SU-DHL-6 (cell line): ENCODE measurements at regions not wholly inside any gene's neighbourhood (a gene's known extent, or its start where the extent isn't known, plus 50 kb on each side); places are given as distances from the start of the nearest gene placed in this dataset.

Experiments used
- H2AFZ ChIP-seq: fragments of 200-600 bp; sonication (generic); 2 replicates; pipeline ENCODE4 v1.6.1; 2014; ENCODE audit warnings: low read depth, mild to moderate bottlenecking, moderate library complexity, mixed read lengths, antibody characterized with exemption, low read length; ENCODE audit not compliant: severe bottlenecking
- H3F3A ChIP-seq: fragments of 200-600 bp; shearing (Covaris generic); 2 replicates; pipeline ENCODE4 v1.6.0; 2016; ENCODE audit warnings: antibody characterized with exemption, mild to moderate bottlenecking; ENCODE audit not compliant: insufficient read depth
- H3K27ac ChIP-seq: fragments of 200-600 bp; sonication (generic); 2 replicates; pipeline ENCODE4 v1.5.1; 2016; ENCODE audit warnings: low read depth, mild to moderate bottlenecking, low read length, moderate library complexity, mixed read lengths
- H3K27me3 ChIP-seq: fragments of 200-600 bp; sonication (generic), shearing (Covaris generic); 2 replicates; pipeline ENCODE4 v1.6.0; 2014; ENCODE audit warnings: mild to moderate bottlenecking, low read length
- H3K36me3 ChIP-seq: fragments of 200-600 bp; sonication (generic); 2 replicates; pipeline ENCODE4 v1.6.1; 2014; ENCODE audit warnings: mild to moderate bottlenecking, low read length, mixed read lengths
- H3K4me2 ChIP-seq: fragments of 300-600, 200-600 bp; shearing (Covaris generic), sonication (generic); 2 replicates; pipeline ENCODE4 v1.6.0; 2014; ENCODE audit warnings: low read length, low read depth, mild to moderate bottlenecking; ENCODE audit not compliant: poor library complexity, severe bottlenecking
- H3K4me3 ChIP-seq: fragments of 200-600 bp; sonication (generic); 2 replicates; pipeline ENCODE4 v1.5.1; 2014; ENCODE audit warnings: antibody characterized with exemption, low read length, mild to moderate bottlenecking, mixed read lengths; ENCODE audit not compliant: insufficient read depth, poor library complexity, severe bottlenecking
- H3K79me2 ChIP-seq: fragments of 200-600 bp; sonication (generic); 2 replicates; pipeline ENCODE4 v1.6.1; 2014; ENCODE audit warnings: mild to moderate bottlenecking, low read length, moderate library complexity; ENCODE audit not compliant: insufficient read depth
- H3K9ac ChIP-seq: fragments of 200-600 bp; sonication (generic); 2 replicates; pipeline ENCODE4 v1.7.0; 2014; ENCODE audit warnings: mild to moderate bottlenecking, low read length
- H3K9me2 ChIP-seq: fragments of 200-600 bp; sonication (generic); replicated peaks from 2 replicates; pipeline ENCODE4 v1.6.1; 2014; ENCODE audit warnings: low read length; ENCODE audit not compliant: insufficient read depth
- H3K9me3 ChIP-seq: fragments of 200-600 bp; sonication (generic); 2 replicates; pipeline ENCODE4 v1.6.1; 2014; ENCODE audit warnings: low read length, mixed read lengths; ENCODE audit not compliant: insufficient read depth
- H4K20me1 ChIP-seq: fragments of 200-600 bp; sonication (generic); 2 replicates; pipeline ENCODE4 v1.6.1; 2014; ENCODE audit warnings: low read depth, mild to moderate bottlenecking, antibody characterized with exemption, low read length, moderate library complexity, mixed read lengths
- EZH2phosphoT487 ChIP-seq: fragments of 200-600 bp; sonication (generic), shearing (Covaris generic); conservative IDR thresholded peaks from 2 replicates; pipeline ENCODE4 v1.6.1; 2018; ENCODE audit warnings: mild to moderate bottlenecking, antibody characterized with exemption, low read length, moderate library complexity, mixed read lengths
- TF ChIP-seq, protein P1 (sequence below): fragments of 200-600 bp; sonication (generic); IDR thresholded peaks from one replicate; pipeline ENCODE4 v1.5.1; 2017; ENCODE audit warnings: antibody characterized with exemption, mild to moderate bottlenecking, low read length, moderate library complexity; ENCODE audit not compliant: insufficient read depth, poor library complexity, severe bottlenecking

DNA sequence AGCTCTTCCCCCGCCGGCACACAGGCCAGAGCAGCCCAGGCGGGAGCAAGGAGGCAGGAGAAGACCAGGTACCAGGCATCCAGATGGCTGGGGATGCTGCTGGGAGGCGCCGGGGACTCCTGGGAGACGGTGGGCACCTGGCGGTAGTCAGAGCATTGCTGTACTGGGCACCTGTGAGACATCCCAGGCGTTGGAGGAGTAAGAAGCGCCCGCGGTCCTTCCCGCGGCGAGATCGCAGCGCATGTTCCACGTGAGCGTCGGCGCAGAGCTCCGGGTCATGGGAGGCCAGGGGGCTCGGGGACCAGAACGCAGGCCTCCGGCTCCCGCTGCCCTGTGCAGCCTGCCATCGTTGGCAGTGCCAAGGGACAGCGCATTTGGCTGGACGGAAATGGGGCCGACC is 293.7 kb upstream of the CDYL start:
- H3K9me3 ChIP-seq = no peaks in the 10 kb centered on the region
- no peak overlapping the region for H3K4me3 ChIP-seq
- no peak overlapping the region for H3K9ac ChIP-seq
- H3K36me3 ChIP-seq = no peaks in the 10 kb centered on the region
- no peaks in the 10 kb centered on the region for H3K79me2 ChIP-seq
- H3K4me2 ChIP-seq = no peak overlapping the region
- TF ChIP-seq, protein P1, sequence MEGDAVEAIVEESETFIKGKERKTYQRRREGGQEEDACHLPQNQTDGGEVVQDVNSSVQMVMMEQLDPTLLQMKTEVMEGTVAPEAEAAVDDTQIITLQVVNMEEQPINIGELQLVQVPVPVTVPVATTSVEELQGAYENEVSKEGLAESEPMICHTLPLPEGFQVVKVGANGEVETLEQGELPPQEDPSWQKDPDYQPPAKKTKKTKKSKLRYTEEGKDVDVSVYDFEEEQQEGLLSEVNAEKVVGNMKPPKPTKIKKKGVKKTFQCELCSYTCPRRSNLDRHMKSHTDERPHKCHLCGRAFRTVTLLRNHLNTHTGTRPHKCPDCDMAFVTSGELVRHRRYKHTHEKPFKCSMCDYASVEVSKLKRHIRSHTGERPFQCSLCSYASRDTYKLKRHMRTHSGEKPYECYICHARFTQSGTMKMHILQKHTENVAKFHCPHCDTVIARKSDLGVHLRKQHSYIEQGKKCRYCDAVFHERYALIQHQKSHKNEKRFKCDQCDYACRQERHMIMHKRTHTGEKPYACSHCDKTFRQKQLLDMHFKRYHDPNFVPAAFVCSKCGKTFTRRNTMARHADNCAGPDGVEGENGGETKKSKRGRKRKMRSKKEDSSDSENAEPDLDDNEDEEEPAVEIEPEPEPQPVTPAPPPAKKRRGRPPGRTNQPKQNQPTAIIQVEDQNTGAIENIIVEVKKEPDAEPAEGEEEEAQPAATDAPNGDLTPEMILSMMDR = no peak
- TF ChIP-seq EZH2phosphoT487 = no peak
- no peaks in the 10 kb centered on the region for H3F3A ChIP-seq
- H2AFZ ChIP-seq = no peak overlapping the region
- H3K9me2 ChIP-seq = no peaks in the 10 kb centered on the region
- H3K27ac ChIP-seq = no peak overlapping the region
- no peaks in the 10 kb centered on the region for H3K27me3 ChIP-seq
- no peaks in the 10 kb centered on the region for H4K20me1 ChIP-seq

DNA sequence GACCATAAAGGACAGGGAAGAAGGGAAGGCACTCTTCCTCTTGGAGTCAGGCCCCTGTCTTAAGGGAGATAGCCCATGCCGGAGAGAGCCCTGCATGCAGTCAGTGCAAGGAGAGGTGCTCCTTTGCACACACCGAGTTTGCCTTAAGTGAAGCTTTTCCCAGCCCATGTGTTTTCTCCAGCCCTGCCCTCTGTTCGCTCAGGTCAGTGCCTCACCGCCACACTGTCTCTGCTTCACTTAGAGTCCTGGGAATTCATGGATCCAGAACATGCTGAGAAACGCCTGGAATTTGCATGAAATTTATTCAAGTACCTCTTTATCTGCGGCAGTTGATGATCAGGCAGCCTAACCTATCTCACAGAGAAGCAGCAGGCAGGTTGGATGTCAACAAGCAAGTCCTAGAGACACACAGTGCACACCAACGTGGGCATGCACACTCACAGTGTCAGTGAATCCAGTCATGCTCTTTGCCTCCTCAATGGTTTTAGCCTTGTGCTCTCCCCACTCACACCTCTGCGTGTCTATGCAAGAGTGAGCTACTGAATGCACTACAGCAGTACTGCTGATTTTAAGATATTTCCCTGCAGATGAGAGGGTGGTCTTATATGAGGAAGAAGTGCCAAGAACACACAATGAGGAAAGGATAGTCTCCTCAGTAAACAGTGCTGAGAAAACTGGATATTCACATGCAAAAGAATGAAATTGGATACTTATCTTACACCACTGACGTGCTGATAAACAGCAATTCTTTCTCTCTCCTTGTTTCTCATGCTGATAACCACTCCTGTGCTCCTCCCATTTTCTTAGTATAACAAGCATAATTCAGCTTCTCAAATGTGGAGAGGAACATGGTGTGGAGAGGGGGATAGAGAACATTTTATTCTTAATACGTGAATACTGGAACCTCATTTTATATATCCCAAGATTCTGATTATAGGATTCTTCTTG is 295.1 kb upstream of the CDYL start:
- Histone ChIP-seq H2AFZ (no peak overlapping the region), H3K27me3 (no peaks in the 10 kb centered on the region), H3K4me2 (no peak overlapping the region), H3K36me3 (no peaks in the 10 kb centered on the region), H3F3A (no peaks in the 10 kb centered on the region), H4K20me1 (no peaks in the 10 kb centered on the region), H3K4me3 (no peak overlapping the region), H3K9ac (no peak overlapping the region), H3K27ac (no peak overlapping the region), H3K79me2 (no peaks in the 10 kb centered on the region), H3K9me2 (no peaks in the 10 kb centered on the region), H3K9me3 (no peaks in the 10 kb centered on the region)
- TF ChIP-seq EZH2phosphoT487 = no peak
- TF ChIP-seq, protein P1 = no peak

DNA sequence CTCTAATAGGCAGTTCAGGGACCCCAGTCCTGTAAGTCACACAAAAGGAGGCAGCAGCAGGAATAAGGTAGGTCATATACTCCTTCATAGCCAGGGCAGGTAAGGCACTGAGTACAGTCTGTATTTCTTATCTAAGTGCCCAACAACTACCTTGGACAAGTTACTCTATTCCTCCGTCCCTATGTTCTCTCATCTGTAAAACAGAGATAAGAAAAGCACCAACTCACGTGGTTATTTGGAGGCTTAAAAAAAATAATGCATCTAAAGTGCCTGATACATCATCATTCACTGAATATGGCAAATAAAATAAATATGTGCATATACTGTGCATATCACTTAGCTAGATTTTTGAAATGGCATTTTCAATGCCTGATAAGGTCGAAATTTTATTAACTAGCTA is 298.1 kb upstream of the CDYL start:
- TF ChIP-seq EZH2phosphoT487 = no peak
- TF ChIP-seq, protein P1 = no peak
- H3K4me2 ChIP-seq = no peak overlapping the region
- H3K9ac ChIP-seq = no peak overlapping the region
- no peaks in the 10 kb centered on the region for H3K9me3 ChIP-seq
- no peaks in the 10 kb centered on the region for H4K20me1 ChIP-seq
- no peaks in the 10 kb centered on the region; the same call in 1 of the 2 replicates for H3K9me2 ChIP-seq
- H3K27ac ChIP-seq = no peak overlapping the region
- H3F3A ChIP-seq = no peaks in the 10 kb centered on the region
- H3K27me3 ChIP-seq = no peaks in the 10 kb centered on the region
- H3K4me3 ChIP-seq = no peak overlapping the region
- H3K79me2 ChIP-seq = no peaks in the 10 kb centered on the region
- H3K36me3 ChIP-seq = no peaks in the 10 kb centered on the region
- no peak overlapping the region for H2AFZ ChIP-seq
